ENCODE measurements at regions not wholly inside any gene's neighbourhood (a gene's known extent, or its start where the extent isn't known, plus 50 kb on each side); places are given as distances from the start of the nearest gene placed in this dataset.
"Not testable (repeated sequence)": the region's sequence is repeated elsewhere in the genome, so short reads cannot be mapped to it uniquely, and the experiment has no call there.

DNA sequence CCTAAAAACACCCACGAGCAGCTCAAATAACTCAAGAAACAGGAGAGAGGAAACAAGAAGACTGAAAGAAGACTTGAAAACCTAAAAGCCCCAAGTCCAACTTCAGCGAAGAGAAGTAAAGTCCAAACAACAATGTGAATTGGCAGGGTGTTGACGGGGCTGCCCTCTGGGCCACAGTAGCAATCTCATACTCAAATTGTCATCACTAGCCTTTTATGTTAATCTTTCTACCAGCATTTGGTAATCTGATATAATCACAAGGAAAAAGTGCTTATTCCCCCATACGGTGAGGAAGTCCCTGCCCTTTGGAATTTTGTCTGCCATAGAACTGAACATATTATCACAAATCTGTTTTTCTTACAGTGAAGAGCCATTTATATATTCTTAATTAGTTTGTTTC lies 51.5 kb upstream of the IFNE start:
- DNase-seq: no peak

DNA sequence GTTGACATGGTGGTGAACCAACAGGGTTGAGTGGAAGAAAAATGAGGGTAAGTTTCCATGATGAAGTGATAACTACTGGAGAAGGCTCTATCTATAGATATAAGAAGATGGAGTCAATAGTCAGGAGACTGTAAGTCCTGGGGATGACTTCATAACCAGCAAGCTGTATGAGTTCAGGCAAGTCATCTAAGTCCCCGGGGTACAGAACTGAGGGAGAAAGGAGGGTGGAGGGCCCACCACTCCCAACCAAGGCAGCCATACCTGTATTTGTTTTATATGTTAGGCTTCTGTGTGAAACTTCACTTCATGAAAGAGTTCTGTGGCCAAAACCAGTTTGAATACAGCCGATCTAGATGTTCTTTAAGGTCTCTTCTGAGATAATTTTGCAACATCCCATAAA lies 53.3 kb upstream of the IFNE start:
- DNase-seq: no peak

DNA sequence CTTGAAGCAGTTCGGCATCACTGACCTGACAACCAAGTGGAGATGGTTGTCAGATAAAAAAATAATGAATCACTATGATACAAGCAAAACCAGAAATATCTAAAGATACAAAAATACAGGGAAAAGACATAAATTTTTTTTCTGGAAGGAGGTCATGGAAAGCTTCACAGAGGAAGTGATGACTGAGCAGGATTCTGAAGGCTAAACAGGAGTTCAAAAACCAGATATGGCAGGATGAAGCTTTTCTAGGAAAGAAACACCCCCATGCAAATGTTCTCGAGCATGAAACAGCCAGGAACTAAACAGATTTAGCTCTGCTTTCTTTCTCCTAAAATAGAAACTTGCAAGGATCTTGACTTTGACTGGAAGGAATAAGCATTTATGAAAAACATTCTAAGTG lies 60.7 kb upstream of the IFNE start:
- no peak for DNase-seq

DNA sequence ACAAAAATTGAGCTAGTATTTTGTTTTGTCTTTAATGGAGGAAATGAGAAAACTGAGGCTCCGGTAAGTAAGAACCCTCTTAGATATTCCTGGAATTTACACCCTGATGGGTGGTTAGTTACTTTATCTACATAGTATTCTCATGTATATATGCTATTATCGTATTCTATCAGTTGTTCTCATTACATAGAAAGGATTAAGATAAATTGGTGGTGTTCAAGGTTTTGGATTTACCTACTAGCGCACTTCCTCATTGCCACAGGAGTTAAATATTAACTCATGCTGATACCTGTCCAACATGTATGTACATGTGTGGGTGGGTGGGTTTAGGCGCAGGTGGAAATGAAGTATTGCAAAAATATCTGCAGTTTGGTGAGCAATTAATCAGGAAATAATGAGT lies 61.1 kb upstream of the IFNE start:
- no peak for DNase-seq

DNA sequence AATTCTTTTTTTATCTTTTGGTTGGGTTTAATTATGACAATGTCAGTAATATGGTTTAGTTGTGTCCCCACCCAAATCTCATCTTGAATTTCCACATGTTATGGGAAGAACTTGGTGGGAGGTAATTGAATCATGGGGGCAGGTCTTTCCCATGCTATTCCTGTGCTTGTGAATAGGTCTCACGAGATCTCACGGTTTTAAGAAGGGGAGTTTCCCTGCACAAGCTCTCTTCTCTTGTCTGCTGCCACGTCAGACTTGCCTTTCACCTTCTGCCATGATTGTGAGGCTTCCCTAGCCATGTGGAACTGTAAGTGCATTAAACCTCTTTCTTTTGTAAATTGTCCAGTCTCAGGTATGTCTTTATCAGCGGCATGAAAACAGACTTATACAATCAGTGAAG lies 61.7 kb upstream of the IFNE start:
- DNase-seq: not testable (repeated sequence)

DNA sequence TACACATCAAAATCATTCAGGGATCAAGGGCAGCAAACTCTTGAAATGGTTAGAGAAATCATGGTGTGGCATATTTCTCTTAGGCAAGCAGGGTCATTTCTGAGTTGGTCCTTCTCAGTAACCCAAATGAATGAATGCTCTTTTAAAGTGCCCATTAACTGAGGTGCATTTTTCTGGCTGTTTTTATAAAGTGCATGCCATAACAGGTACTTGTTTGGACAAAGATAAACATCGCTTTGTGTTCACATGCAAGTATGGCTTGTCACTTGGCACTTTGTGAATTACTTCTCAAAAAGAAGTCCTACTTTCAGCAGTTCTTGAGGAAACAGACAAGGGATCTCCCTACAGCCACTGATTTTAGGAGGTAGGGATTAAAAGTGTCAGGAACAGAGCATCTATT lies 64.8 kb upstream of the IFNE start:
- no peak for DNase-seq

DNA sequence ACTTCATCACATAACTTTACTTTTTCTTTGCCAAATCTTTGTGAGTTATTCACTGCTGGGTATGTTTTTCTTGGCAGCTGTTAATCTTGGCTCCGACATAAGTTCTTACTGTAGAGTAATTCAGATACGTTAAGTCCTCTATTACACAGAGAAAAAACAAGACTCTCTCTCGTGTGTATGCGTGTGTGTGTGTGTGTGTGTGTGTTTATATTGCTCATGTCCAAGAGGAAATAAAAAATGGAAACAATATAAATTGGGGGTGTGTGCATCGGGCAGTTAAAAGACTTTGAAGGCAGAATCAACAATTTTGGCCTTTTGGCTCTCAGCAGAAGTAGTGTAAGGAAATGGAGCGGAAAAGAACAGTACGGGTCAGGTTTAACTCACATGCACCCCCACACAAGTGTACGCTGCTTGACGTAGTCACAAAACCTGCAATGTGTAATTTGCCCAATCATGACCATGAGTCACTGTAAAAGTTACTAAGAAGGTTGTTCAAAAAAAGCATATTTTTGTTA lies 67.2 kb upstream of the IFNE start:
- no peak for DNase-seq

DNA sequence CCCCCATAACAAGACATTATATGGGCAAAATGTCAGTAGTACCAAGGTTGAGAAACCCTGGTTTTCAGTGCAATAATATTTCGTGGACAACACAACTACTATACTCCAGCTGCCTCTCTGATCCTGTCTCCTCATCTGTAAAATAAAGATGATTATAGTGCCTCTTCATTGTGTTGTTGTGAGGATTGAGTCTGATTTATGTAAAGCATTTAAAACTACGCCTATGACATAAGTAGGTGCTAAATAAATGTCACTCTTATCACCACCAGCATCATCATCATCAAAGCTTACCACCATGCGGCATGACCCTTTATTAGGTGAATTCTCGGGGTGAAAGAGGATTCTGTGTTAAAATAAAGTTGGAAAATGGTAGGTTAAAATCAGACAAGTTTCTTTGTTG lies 67.8 kb upstream of the IFNE start:
- DNase-seq: no peak

DNA sequence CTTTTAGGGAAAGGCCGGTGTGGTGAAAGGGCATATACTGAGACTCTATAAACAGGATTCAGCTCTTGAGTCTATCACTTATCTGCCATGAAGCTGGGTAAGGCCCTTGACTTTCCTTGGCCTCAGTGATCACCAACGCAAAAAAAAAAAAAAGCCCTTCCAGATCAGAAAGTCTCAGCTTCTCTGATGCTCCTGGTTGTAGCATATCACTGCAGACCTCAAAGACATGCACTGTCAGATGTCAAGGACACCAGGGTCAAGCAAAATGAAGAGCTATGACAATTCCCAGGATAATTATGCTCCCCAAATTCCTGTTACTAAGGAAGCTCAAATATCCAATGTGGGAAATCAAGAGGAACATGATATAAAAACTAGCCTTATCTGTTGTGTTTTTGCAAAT lies 68.3 kb upstream of the IFNE start:
- DNase-seq: no peak

DNA sequence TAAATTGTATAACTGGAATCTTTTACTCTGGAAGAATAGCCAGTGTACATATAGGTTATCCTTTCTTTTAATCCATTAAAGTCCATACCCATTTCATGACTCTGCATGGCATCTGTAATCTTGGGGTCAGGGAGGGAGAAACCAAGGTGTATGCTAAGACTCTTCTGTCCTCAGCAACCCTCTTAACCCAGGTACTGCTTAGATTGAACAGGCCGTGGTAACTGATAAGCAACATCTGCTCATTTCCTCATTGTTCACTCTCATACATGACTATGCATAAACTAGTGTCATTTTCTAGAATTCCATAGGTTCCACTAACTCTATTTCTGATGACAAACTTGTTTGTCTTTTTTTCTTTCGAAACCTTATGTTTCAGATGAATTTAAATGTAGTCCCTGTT lies 69.3 kb upstream of the IFNE start:
- DNase-seq: no peak

DNA sequence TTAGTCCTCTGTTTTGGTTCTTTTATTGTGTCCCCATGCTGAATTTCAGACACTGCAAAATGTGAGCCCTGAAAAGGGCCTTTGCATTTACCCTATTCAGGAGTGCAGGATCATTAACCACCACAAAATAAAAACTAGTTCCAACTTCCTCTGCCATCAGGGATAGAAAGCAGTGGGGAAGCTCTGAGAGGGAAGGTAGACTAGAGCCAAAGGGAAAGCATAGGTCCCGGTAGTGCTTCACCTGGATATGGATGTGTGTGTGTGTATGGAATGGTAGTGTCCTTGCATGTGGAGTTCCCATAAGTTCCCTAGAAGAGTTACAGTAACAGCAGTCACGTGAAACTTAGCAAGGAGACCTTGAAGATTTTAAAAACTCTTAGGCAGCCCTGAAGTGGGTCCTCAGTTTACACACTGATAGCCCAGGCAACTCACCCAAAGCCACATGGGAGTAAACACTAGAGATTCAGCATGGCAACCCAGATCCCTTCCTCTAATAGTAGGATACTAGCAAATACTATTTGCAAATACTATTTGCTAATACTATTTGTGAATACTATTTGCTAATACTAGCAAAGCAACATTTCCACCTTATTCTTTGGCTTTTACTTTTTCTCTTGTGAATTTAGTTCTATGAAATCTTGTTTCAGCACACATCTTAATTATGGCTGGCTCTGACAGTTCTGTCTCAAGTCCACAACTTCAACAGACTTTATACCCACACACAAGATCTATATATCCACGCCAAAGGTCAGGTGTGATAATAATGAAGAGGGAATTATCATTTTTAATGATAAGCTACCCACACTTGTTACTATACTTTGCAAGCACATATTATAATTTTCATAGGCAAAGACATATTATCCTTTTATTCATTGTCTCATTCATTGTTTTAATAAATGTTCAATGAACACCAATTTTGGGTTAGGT lies 70.4 kb upstream of the IFNE start:
- DNase-seq: no peak

DNA sequence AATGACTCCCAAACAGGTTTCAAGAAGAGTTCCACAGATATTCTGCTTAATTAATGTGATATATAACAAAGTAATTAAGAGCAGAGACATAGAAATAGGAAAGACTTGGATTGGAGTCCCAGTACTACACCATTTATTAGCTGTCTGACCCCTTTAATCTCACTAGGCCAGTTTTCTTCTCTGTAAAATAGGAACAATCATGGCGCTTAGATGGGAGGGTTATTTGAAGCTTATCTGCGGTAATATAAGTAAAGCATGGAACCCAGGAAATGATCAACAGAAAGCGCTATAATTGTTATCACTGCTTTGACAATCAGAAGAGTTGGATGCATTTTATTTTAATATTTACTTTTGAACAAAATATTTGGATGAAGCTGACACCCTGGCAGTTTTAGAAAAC lies 71.3 kb upstream of the IFNE start:
- no peak for DNase-seq

DNA sequence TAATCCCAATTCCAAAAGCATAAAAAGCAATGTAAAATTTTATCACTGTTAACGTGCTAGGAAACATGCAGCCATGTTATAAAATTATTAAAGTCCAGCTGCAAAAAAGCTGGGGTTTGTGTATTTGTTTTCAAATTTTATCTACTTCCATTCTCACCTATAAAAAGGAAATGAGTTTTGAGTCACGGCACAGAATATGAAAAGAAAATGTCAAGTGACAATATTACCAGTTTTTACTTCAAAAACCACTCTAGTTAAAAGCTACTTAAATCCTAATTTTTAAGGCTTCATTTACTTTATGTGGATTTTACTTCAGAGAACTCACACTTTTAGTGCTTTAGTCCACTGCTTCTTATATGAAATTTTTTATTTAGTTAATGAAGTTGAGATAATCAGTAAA lies 72.7 kb upstream of the IFNE start:
- DNase-seq: no peak

DNA sequence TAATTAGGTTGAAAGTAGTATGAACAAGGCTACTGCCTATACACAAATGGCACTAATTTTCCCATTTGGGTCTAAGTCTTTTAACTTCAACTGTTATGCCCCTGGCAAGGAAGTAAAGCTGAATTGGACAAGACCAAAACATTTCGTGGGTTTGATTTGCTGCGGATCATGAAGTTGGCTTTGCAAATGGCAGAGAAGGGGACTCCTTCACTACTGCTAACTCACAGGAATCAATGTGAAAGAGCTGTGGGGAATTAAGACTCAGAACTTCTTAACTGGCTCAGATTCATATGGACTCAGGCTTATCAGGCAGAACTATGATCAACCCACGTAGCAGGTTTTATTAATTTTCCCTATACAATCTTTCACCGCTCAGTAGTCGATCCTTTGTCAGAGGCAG lies 73.8 kb upstream of the IFNE start:
- no peak for DNase-seq

DNA sequence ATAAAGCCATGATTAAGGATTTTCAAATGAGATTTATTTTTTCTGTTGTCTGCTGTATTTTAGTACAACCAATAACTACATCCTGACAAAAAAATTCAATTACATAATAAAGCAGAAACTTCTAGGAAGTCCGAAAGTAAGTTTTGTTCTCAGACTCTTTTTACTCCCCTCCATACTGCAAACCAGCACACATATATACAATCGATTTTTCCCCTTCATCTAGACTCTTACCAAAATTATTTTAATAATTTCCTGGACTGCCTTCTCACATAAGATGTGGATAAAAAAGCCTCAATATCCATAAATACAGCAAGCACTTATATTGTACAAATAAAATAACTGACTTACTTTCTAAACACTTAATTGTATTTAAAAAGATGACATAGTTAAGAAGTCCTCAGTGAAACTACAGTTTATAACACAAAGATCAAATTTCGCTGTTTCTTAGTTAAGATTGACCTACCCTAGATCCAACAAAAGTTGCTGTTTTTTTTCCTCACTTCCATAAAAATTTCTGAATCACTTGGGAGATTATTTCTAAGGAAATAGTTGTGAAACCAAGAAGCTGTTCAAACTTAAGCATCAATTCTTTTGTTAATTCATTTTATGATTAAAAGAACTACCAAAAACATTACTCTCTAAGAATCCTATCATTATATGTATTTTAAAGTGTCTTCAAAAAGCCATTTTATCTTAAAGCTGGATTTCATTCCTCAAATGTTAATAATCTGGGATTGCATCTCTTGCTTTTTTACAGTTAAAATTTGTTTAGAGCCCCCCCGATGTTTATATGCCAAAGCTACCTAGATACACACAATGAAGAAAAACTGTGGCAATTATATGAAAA lies 74.7 kb upstream of the IFNE start:
- DNase-seq: no peak

DNA sequence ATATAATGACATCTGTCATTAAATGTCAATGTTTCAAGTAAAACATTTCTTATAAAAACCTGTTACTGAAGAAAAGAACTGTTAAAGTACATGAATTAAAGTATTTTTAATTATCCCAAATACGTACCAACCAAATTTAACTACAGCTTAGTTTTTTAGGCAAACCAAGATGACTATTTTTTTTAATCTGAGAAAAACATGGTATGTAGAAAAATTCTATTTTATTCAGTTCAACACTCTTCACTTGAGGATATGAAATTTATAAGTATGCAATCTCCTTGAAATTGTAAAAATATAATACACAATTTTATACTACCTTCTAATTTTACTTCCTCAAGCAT lies 75.3 kb upstream of the IFNE start:
- no peak for DNase-seq

DNA sequence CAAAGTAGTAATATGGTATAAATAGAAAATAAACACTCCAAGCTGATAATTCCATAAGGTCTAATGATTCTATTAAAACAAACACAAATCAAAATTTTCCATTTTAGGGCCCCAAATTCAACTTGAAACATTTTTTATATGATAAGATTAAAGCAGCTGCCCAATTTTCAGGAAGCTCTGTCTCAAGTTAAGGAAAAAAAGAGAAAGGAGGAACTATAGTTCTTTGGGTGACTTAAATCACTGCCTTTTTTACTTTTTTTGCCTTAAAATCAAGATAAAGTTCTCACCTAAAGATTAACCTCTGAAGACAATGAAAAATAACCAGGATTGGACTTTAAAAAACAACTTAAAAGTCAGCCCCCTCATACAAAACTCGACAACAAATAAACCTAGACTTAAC lies 76.0 kb upstream of the IFNE start:
- DNase-seq: no peak

DNA sequence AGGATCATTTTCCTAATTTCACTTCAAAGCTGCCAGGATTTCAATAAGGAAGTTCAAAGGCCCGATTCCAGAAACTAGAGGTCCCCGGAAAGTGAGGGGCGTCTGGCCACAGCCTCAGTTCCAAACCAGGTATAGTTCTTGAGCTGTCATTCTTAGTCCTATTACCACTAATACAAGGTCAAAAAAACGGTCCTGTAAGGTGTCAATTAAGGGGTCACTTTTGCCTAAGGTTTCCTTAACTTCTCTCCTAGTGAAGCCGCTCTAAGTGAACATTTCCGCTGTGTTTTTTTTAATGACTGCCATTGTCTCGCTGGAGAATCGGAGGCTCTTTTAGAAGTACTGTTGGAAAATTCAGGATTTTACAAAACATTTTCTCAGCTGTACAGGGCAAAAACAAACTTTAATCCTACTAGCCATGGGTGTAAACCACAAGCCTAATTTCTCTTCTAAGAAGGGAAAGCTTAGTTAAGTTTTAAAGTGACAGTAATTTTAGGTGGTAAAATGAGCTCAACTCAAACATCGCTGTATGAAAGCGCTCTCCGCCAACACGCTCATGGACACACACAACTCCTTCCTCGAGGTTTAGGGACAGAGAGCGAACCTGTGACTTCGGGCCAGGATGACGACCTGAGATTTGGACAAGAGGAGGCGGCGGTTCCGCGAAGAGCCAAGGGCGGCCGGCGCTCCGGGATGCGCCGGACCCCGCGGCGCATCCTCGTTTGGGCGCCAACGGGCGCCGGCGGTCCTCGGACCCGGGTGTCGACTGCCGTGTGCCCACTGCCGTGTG lies 76.7 kb upstream of the IFNE start:
- no peak for DNase-seq

DNA sequence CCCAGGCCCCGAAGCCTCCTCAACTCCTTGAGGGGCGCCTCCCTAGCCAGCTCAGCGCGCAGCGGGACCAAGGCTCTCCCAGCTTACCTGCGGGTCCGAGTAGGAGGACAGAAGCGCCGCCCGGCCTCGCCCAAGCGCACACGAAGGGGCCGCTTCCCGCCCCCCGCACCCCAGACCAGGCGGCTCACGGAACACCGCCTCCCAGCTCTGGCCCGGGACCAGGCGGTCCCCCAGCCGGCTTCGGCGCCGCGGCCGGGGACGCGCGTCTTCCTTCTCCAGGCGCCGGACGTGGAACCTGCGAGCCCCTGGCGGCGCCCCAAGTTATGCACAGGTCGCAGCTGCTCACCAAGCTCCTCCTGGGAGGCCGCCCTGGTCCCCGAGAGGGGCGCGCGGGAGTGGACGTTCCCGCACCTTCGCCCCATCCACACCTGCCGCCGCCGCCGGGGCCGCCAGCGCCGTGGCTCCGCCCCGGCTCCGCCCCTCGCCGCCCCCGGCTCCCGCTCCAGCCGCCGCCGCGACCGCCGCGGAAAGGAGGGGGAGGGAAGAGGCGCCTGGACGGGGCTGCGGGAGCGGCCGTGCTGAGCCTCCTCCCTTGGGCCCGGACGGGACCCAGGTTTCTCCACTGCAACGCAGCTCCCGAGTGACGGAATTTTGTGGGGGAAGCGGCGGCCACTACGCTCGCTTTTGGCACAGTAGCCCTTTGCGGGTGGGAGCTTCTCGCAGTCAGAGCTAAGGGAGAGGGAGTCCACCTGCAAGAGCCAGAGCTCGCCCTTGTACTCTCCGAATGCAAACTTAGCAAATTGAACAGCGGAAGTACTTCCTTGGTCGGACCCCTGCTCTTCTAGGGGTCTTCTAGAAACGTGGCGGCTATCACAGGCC lies 77.5 kb upstream of the IFNE start:
- DNase-seq: no peak

DNA sequence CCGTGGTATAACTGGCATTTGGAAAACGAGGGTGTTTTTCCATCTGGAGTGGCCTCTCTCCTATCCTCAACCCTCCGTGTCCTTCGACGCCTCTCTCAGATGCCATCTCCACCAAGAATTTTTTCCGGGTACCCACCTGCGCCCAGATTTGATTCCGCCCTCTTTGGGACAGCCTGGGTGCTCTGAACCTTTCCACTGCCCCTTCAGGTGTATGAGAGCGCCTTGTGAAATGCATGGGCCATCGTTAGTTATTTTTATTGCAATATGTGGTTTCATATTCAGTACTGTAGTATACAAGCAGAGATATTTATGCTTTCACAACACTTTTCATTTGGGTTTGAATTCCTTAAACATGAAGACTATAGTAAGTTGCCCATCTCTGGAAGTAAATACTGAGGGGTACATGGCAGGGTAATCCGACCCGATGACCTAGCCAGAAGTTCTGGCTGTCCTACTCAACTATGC lies 78.2 kb upstream of the IFNE start:
- DNase-seq: no peak

DNA sequence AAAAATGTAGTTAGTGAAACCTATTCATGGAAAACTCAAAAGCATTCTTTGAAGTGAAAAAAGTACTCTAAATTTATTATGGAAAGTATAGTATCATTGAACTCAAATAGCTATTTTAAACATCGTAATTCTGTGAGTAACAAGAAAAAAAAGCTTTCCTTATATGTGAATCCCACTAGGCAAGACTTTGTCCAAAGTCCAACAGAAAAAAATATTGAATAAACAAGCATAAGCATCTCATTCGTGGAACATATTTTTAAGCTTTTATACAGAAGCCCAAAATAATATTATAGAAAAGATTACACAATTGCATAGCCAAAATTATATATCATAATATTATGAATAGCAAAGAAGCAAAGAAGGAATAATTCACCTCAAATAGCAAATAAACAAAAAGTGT lies 79.4 kb upstream of the IFNE start:
- no peak for DNase-seq

DNA sequence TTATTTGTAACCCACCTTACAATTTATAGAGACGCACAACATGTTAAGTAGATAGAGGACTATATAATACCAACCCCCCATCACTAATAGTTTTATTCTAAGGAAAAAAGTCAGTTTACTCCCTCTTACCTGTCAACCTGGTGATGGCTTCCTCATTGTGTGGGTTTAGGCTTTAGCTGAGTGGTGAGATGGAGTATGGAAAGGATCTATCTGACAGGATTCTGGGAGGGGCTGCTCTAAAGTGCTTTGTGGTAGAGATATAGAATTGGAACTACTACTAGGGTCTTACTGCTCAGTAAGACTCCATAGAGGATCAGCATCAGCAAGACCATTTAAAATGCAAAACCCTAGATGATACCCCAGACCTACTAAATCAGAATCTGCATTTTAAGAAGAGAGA lies 82.1 kb upstream of the IFNE start:
- no peak for DNase-seq
